ENCODE measurements at regions not wholly inside any gene's neighbourhood (a gene's known extent, or its start where the extent isn't known, plus 50 kb on each side); places are given as distances from the start of the nearest gene placed in this dataset.

- H3K27me3 ChIP-seq (replicated peaks; ENCODE audit: control insufficient read depth, insufficient read depth, low read length): no peaks in the 10 kb centered on the region
- peaks cover 22% of the 10 kb centered on the region for H3K27me3 Mint-ChIP-seq (ENCODE audit: insufficient read depth, unreplicated experiment)
- H3K36me3 ChIP-seq (ENCODE audit: control insufficient read depth, insufficient read depth, low read length): no peaks in the 10 kb centered on the region
- intact Hi-C loops (cut with micrococcal nuclease; ENCODE audit: unreplicated experiment): loop anchor here (2.0 to 10.0 kb wide), 2 partner anchors 133 to 545 kb away; no protein-coding TSS in a partner anchor
- no peaks in the 10 kb centered on the region for H3K9me3 ChIP-seq
- peak; percentile 50 to 56 for TF ChIP-seq CTCF (IDR thresholded peaks at IDR 0.05; ENCODE audit: insufficient read depth in 1 of 2, low read depth in 1 of 2, low read length in 1 of 2, severe bottlenecking in 1 of 2, unreplicated experiment in 1 of 2)
- H3K4me3 Mint-ChIP-seq (ENCODE audit: unreplicated experiment): no peak overlapping the region
- no peaks in the 10 kb centered on the region for H3K4me1 ChIP-seq
- H3K4me1 Mint-ChIP-seq (ENCODE audit: low read depth, unreplicated experiment): no peaks in the 10 kb centered on the region
- no peaks in the 10 kb centered on the region for H3K9me3 Mint-ChIP-seq (ENCODE audit: unreplicated experiment)
- DNase-seq: peak; percentile 59 to 67
- no TSS peak for BruUV-seq (replicated peaks)
- H3K4me3 ChIP-seq (ENCODE audit: low read depth, low read length): no peak overlapping the region
- H3K27ac Mint-ChIP-seq (ENCODE audit: unreplicated experiment): no peak overlapping the region
- no peaks in the 10 kb centered on the region for H3K36me3 Mint-ChIP-seq (ENCODE audit: insufficient read depth, unreplicated experiment)
- CTCF ChIA-PET: interaction anchor here (0.6 kb wide), 1 partner anchor 205 kb away, joined by 3 read pairs; no protein-coding TSS in a partner anchor
- POLR2A ChIA-PET: no interaction called here
Measured at GRCh38 chr14:78022059-78022458, 148.1 kb upstream of the NRXN3 start.

- Mint-ChIP-seq H3K27ac (ENCODE audit: unreplicated experiment) (no peak overlapping the region), H3K4me3 (ENCODE audit: unreplicated experiment) (no peak overlapping the region), H3K27me3 (ENCODE audit: insufficient read depth, unreplicated experiment) (peaks cover 18% of the 10 kb centered on the region), H3K36me3 (ENCODE audit: insufficient read depth, unreplicated experiment) (no peaks in the 10 kb centered on the region), H3K9me3 (ENCODE audit: unreplicated experiment) (no peaks in the 10 kb centered on the region), H3K4me1 (ENCODE audit: low read depth, unreplicated experiment) (no peaks in the 10 kb centered on the region)
- H3K4me1 ChIP-seq: no peaks in the 10 kb centered on the region
- no peaks in the 10 kb centered on the region for H3K9me3 ChIP-seq
- no peak overlapping the region for H3K4me3 ChIP-seq (ENCODE audit: low read depth, low read length)
- DNase-seq: no peak
- no TSS peak for BruUV-seq (replicated peaks)
- TF ChIP-seq CTCF (IDR thresholded peaks at IDR 0.05; ENCODE audit: insufficient read depth in 1 of 2, low read depth in 1 of 2, low read length in 1 of 2, severe bottlenecking in 1 of 2, unreplicated experiment in 1 of 2): no peak
- CTCF ChIA-PET: no interaction called here
- H3K36me3 ChIP-seq (ENCODE audit: control insufficient read depth, insufficient read depth, low read length): no peaks in the 10 kb centered on the region
- H3K27me3 ChIP-seq (replicated peaks; ENCODE audit: control insufficient read depth, insufficient read depth, low read length): no peaks in the 10 kb centered on the region
- POLR2A ChIA-PET: no interaction called here
- intact Hi-C loops (cut with micrococcal nuclease; ENCODE audit: unreplicated experiment): loop anchor here (2.0 to 10.0 kb wide), 2 partner anchors 132 to 544 kb away; no protein-coding TSS in a partner anchor
Measured at GRCh38 chr14:78023112-78023511, 147.1 kb upstream of the NRXN3 start.

- no TSS peak for BruUV-seq (replicated peaks)
- no peaks in the 10 kb centered on the region for H3K4me1 ChIP-seq
- no peaks in the 10 kb centered on the region for H3K9me3 ChIP-seq
- Mint-ChIP-seq H3K27me3 (ENCODE audit: insufficient read depth, unreplicated experiment) (peaks cover 17% of the 10 kb centered on the region), H3K4me3 (ENCODE audit: unreplicated experiment) (no peak overlapping the region), H3K36me3 (ENCODE audit: insufficient read depth, unreplicated experiment) (no peaks in the 10 kb centered on the region), H3K9me3 (ENCODE audit: unreplicated experiment) (no peaks in the 10 kb centered on the region), H3K27ac (ENCODE audit: unreplicated experiment) (no peak overlapping the region), H3K4me1 (ENCODE audit: low read depth, unreplicated experiment) (no peaks in the 10 kb centered on the region)
- ChIA-PET CTCF (no interaction called here), POLR2A (no interaction called here)
- no peaks in the 10 kb centered on the region for H3K27me3 ChIP-seq (replicated peaks; ENCODE audit: control insufficient read depth, insufficient read depth, low read length)
- TF ChIP-seq CTCF (IDR thresholded peaks at IDR 0.05; ENCODE audit: insufficient read depth in 1 of 2, low read depth in 1 of 2, low read length in 1 of 2, severe bottlenecking in 1 of 2, unreplicated experiment in 1 of 2): no peak
- H3K36me3 ChIP-seq (ENCODE audit: control insufficient read depth, insufficient read depth, low read length): no peaks in the 10 kb centered on the region
- H3K4me3 ChIP-seq (ENCODE audit: low read depth, low read length): no peak overlapping the region
- DNase-seq: no peak
- intact Hi-C loops (cut with micrococcal nuclease; ENCODE audit: unreplicated experiment): loop anchor here (10.0 kb wide), 1 partner anchor 126 kb away; no protein-coding TSS in a partner anchor
Measured at GRCh38 chr14:78028471-78028870, 141.7 kb upstream of the NRXN3 start.
